ENCODE measurements at regions not wholly inside any gene's neighbourhood (a gene's known extent, or its start where the extent isn't known, plus 50 kb on each side); places are given as distances from the start of the nearest gene placed in this dataset.

DNA sequence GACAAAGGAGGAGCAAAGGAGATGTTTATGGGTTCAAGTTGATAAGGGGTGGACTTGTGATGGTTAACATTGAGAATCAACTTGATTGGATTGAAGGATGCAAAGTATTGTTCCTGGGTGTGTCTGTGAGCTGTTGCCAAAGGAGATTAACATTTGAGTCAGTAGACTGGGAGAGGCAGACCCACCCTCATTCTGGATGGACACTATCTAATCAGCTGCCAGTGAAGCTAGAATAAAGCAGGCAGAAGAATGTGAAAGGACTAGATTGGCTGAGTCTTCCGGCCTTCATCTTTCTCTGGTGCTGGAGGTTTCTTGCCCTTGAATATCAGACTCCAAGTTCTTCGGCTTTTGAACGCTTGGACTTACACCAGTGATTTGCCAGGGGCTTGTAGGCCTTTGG lies 98.7 kb upstream of the DAB1 start:
- H3K4me3 ChIP-seq (ENCODE audit: low read depth, low read length): no peak overlapping the region

GRCh38 chr1:57520743-57521515 lies 97.1 kb upstream of the DAB1 start:
- Histone ChIP-seq H3K4me3 (ENCODE audit: low read depth, low read length) (no peak overlapping the region), H3K4me1 (ENCODE audit: control insufficient read depth, insufficient read depth, low read length) (peaks cover 20% of the 10 kb centered on the region), H3K27ac (ENCODE audit: low read depth, low read length) (no peak overlapping the region), H3K9ac (ENCODE audit: low read length) (no peak overlapping the region), H3K36me3 (ENCODE audit: control insufficient read depth, insufficient read depth, low read length) (no peaks in the 10 kb centered on the region), H3K27me3 (ENCODE audit: control insufficient read depth, insufficient read depth, low read length) (no peaks in the 10 kb centered on the region), H3K9me3 (ENCODE audit: control insufficient read depth, insufficient read depth, low read depth, low read length) (no peaks in the 10 kb centered on the region)

More for the DNA sequence above, 98.7 kb upstream of the DAB1 start:
- peaks cover 7% of the 10 kb centered on the region; the same call in 1 of the 2 replicates for H3K9me3 ChIP-seq (ENCODE audit: control insufficient read depth, insufficient read depth, low read depth, low read length)
- peaks cover 15% of the 10 kb centered on the region for H3K4me1 ChIP-seq (ENCODE audit: control insufficient read depth, insufficient read depth, low read length)
- no peak overlapping the region for H3K9ac ChIP-seq (ENCODE audit: low read length)
- no peaks in the 10 kb centered on the region for H3K27me3 ChIP-seq (ENCODE audit: control insufficient read depth, insufficient read depth, low read length)
- no peak overlapping the region for H3K27ac ChIP-seq (ENCODE audit: low read depth, low read length)
- H3K36me3 ChIP-seq (ENCODE audit: control insufficient read depth, insufficient read depth, low read length): no peaks in the 10 kb centered on the region

DNA sequence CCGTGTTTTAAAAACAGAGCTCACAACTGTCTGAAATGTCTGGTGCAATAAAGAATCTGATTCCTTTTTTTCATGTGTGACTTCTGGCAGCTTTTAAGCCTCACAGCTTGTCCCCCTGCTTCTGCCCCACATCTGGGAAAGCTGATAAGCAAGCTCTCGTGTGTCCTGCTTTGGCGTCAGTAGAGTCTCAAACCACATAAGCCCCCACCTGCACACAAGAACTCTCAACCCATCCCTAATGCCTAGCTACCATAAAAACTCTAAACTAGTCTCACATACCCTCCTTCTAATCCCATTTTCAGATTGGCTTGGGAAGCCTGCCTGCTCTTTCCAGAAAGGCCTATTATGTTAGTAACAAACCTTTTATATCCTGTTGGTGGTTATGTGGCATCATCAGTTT lies 94.6 kb upstream of the DAB1 start:
- no peaks in the 10 kb centered on the region for H3K9me3 ChIP-seq (ENCODE audit: control insufficient read depth, insufficient read depth, low read depth, low read length)

DNA sequence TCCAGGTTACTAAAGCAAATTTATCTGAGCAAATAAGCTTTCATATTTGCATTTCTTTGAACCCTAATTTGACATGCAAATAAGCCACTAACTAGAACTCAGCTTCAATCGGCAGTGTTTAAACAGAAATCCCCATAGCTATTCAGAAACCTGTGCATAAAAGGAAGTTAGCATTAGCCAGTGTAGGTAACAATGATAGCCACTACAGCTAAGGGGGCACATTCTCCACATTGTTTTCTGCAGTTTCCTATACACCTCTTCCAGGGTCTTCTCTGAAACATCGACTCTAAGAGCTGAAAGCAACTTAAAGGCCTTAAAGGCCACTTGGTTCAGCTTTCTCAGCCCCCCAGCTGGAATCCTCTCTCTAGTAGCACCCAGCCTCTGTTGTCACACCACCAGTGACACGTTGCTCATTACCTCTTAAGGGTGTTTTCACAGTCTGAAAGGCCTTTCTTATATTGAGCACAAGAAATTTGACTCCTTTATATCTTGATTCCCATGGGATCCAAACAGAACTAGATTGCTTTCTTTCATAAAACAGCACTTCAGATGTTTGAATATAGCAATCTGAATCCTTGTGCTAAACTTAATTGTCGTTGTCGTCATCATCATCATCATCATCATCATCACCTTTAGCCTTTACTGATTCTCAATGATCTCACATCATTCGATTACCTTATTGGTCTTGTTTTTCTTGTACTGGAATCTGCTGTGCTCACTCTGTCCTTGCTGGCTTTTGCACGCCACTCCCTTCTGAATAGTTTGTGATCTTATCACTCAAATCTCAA lies 93.9 kb upstream of the DAB1 start:
- no peaks in the 10 kb centered on the region for H3K36me3 ChIP-seq (ENCODE audit: control insufficient read depth, insufficient read depth, low read length)

More for the DNA sequence above, 94.6 kb upstream of the DAB1 start:
- H3K4me3 ChIP-seq (ENCODE audit: low read depth, low read length): no peak overlapping the region
- no peaks in the 10 kb centered on the region for H3K36me3 ChIP-seq (ENCODE audit: control insufficient read depth, insufficient read depth, low read length)
- H3K27ac ChIP-seq (ENCODE audit: low read depth, low read length): no peak overlapping the region
- H3K27me3 ChIP-seq (ENCODE audit: control insufficient read depth, insufficient read depth, low read length): no peaks in the 10 kb centered on the region
- peaks cover 20% of the 10 kb centered on the region for H3K4me1 ChIP-seq (ENCODE audit: control insufficient read depth, insufficient read depth, low read length)
- no peak overlapping the region for H3K9ac ChIP-seq (ENCODE audit: low read length)

DNA sequence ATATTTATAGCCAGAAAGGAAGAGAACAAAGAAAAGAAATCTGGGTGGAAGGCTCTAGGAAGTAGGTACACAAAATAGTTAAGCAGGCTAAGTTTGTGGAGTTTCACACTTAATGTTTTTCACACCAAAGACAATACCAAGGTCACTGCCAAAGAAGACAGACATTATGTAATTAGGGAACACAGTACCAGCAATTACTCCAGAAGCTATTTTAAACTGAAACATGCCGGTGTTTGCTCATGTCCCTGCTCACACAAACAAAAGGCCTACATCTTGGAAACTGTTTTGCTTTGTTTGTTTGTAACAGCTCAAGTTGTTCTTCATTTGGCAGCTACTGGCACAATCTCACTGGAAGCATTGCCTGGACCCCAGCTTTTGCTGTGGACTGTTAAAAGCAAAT lies 88.5 kb upstream of the DAB1 start:
- Histone ChIP-seq H3K4me1 (ENCODE audit: control insufficient read depth, insufficient read depth, low read length) (peaks cover 3% of the 10 kb centered on the region), H3K9ac (ENCODE audit: low read length) (no peak overlapping the region), H3K27ac (ENCODE audit: low read depth, low read length) (no peak overlapping the region), H3K9me3 (ENCODE audit: control insufficient read depth, insufficient read depth, low read depth, low read length) (no peaks in the 10 kb centered on the region), H3K27me3 (ENCODE audit: control insufficient read depth, insufficient read depth, low read length) (no peaks in the 10 kb centered on the region), H3K4me3 (ENCODE audit: low read depth, low read length) (no peak overlapping the region), H3K36me3 (ENCODE audit: control insufficient read depth, insufficient read depth, low read length) (no peaks in the 10 kb centered on the region)

More for the DNA sequence above, 93.9 kb upstream of the DAB1 start:
- Histone ChIP-seq H3K4me1 (ENCODE audit: control insufficient read depth, insufficient read depth, low read length) (peaks cover 20% of the 10 kb centered on the region), H3K9me3 (ENCODE audit: control insufficient read depth, insufficient read depth, low read depth, low read length) (no peaks in the 10 kb centered on the region), H3K4me3 (ENCODE audit: low read depth, low read length) (no peak overlapping the region), H3K27me3 (ENCODE audit: control insufficient read depth, insufficient read depth, low read length) (no peaks in the 10 kb centered on the region), H3K9ac (ENCODE audit: low read length) (no peak overlapping the region), H3K27ac (ENCODE audit: low read depth, low read length) (no peak overlapping the region)

DNA sequence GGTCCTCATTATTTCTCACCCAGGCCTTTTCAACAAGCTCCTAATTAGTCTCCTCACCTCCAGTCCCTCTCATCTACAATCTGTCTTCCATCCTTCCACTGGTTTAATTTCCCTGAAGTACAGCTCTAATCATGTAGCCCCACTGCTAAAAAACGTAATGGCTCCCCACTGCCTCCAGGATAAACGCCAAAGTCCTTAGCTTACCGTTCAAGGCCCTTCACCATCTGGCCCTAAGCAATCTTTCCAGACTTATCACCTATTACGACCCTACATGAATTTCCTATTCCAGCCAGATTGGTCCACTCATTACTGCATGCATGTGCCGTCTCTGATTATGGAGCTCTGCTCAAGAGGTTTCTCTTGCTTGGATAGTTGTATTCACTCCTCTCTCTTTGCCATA lies 83.1 kb upstream of the DAB1 start:
- Histone ChIP-seq H3K27ac (ENCODE audit: low read depth, low read length) (no peak overlapping the region), H3K9ac (ENCODE audit: low read length) (no peak overlapping the region), H3K4me3 (ENCODE audit: low read depth, low read length) (no peak overlapping the region), H3K27me3 (ENCODE audit: control insufficient read depth, insufficient read depth, low read length) (no peaks in the 10 kb centered on the region), H3K36me3 (ENCODE audit: control insufficient read depth, insufficient read depth, low read length) (no peaks in the 10 kb centered on the region), H3K9me3 (ENCODE audit: control insufficient read depth, insufficient read depth, low read depth, low read length) (no peaks in the 10 kb centered on the region), H3K4me1 (ENCODE audit: control insufficient read depth, insufficient read depth, low read length) (no peaks in the 10 kb centered on the region)

GRCh38 chr1:57503337-57503736 lies 79.5 kb upstream of the DAB1 start:
- no peak overlapping the region for H3K4me3 ChIP-seq (ENCODE audit: low read depth, low read length)
- H3K9ac ChIP-seq (ENCODE audit: low read length): no peak overlapping the region
- H3K27me3 ChIP-seq (ENCODE audit: control insufficient read depth, insufficient read depth, low read length): no peaks in the 10 kb centered on the region
- H3K27ac ChIP-seq (ENCODE audit: low read depth, low read length): no peak overlapping the region
- no peaks in the 10 kb centered on the region for H3K9me3 ChIP-seq (ENCODE audit: control insufficient read depth, insufficient read depth, low read depth, low read length)
- H3K36me3 ChIP-seq (ENCODE audit: control insufficient read depth, insufficient read depth, low read length): no peaks in the 10 kb centered on the region
- peaks cover 6% of the 10 kb centered on the region; the same call in 1 of the 2 replicates for H3K4me1 ChIP-seq (ENCODE audit: control insufficient read depth, insufficient read depth, low read length)

DNA sequence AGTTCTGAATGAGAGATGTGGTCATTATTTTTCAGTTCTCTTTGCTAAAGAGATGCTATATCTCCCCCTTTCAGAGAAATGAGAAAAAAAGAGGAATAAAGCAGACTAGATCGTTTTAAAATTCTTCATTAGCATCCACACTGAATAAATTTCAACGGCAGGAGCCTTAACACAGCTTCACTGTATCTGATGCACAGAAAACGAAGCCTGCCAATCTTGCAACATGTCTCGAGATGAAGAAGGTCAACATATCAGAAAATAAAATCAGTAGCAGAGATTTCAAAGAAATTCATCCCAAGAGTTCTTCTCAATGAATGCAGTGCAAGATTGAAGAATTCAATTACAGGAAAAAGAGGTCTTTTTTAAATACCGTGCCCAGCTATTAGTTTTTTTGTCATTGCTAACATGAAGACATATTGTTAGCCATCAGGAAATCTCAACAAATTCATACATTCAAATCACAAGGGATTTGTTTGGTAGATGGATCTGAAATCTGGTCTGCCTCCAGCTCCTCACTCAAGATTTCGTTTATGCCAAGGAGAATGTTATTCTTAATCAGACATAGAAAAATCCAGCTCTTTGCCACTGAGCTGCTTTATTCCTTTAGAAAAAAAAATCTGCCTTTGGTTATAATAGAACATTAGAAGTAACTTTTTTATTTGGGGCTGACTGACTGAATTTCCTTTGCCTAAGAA lies 76.4 kb upstream of the DAB1 start:
- no peaks in the 10 kb centered on the region for H3K9me3 ChIP-seq (ENCODE audit: control insufficient read depth, insufficient read depth, low read depth, low read length)
- no peak overlapping the region for H3K27ac ChIP-seq (ENCODE audit: low read depth, low read length)
- no peak overlapping the region for H3K9ac ChIP-seq (ENCODE audit: low read length)
- peaks cover 6% of the 10 kb centered on the region; the same call in 1 of the 2 replicates for H3K4me1 ChIP-seq (ENCODE audit: control insufficient read depth, insufficient read depth, low read length)
- H3K36me3 ChIP-seq (ENCODE audit: control insufficient read depth, insufficient read depth, low read length): no peaks in the 10 kb centered on the region
- H3K27me3 ChIP-seq (ENCODE audit: control insufficient read depth, insufficient read depth, low read length): no peaks in the 10 kb centered on the region
- no peak overlapping the region for H3K4me3 ChIP-seq (ENCODE audit: low read depth, low read length)

GRCh38 chr1:57494530-57495079 lies 70.7 kb upstream of the DAB1 start:
- Histone ChIP-seq H3K27me3 (ENCODE audit: control insufficient read depth, insufficient read depth, low read length) (no peaks in the 10 kb centered on the region), H3K4me3 (ENCODE audit: low read depth, low read length) (no peak overlapping the region), H3K4me1 (ENCODE audit: control insufficient read depth, insufficient read depth, low read length) (peaks cover 4% of the 10 kb centered on the region), H3K27ac (ENCODE audit: low read depth, low read length) (no peak overlapping the region), H3K9ac (ENCODE audit: low read length) (no peak overlapping the region), H3K36me3 (ENCODE audit: control insufficient read depth, insufficient read depth, low read length) (no peaks in the 10 kb centered on the region), H3K9me3 (ENCODE audit: control insufficient read depth, insufficient read depth, low read depth, low read length) (no peaks in the 10 kb centered on the region)

DNA sequence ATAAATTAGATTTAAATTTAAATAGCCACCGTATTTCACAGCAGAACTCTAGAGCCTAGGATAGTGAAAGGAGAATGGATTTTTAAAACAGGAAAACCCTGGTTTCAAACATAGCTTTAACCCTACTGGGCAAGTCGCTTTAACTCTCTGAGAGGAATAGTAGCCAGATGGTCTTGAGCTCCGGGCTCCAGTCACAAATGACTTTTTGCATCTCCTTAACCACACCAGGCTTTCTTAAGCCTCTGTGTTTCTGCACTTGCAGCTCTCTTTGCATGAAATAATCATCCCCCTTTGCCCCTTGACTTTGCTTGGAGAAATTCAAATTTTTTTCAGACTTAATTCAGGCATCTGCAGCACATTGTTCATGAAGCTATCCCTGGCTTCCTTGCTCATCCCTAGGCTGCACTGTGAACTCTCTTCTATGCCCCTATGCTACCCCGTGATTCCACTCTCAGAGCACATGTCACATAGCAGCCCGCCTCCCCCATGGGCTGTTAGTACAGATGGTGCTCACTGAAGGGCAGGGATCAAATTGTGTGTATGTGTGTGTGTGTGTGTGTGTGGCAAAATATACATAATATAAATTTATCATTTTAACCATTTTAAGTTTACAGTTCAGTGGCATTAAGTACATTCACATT lies 68.8 kb upstream of the DAB1 start:
- no peaks in the 10 kb centered on the region for H3K9me3 ChIP-seq (ENCODE audit: control insufficient read depth, insufficient read depth, low read depth, low read length)
- no peaks in the 10 kb centered on the region for H3K27me3 ChIP-seq (ENCODE audit: control insufficient read depth, insufficient read depth, low read length)
- no peaks in the 10 kb centered on the region for H3K36me3 ChIP-seq (ENCODE audit: control insufficient read depth, insufficient read depth, low read length)
- H3K27ac ChIP-seq (ENCODE audit: low read depth, low read length): no peak overlapping the region
- H3K9ac ChIP-seq (ENCODE audit: low read length): no peak overlapping the region
- H3K4me1 ChIP-seq (ENCODE audit: control insufficient read depth, insufficient read depth, low read length): peaks cover 9% of the 10 kb centered on the region
- no peak overlapping the region for H3K4me3 ChIP-seq (ENCODE audit: low read depth, low read length)

Data from HUES6 (cell line).